Ascending aorta (tissue), 2 donors: ENCODE measurements at regions not wholly inside any gene's neighbourhood (a gene's known extent, or its start where the extent isn't known, plus 50 kb on each side); places are given as distances from the start of the nearest gene placed in this dataset.

Experiments used
- DNase-seq, 2 donors: peaks; one replicate each; pipeline ENCODE4 v3.0.0-alpha.2; 2019; ENCODE audit warnings: low spot score in 2 of 2
- H3K27ac ChIP-seq, 2 donors: fragments of 200-600 bp; sonication (generic); one replicate each; pipeline ENCODE4 v1.5.1; 2016 to 2017; ENCODE audit warnings: mild to moderate bottlenecking in 1 of 2
- H3K27me3 ChIP-seq: fragments of 200-600 bp; sonication (generic); one replicate; pipeline ENCODE4 v1.5.1; 2017
- H3K36me3 ChIP-seq, 2 donors: fragments of 200-600 bp; sonication (generic); one replicate each; pipeline ENCODE4 v1.5.1; 2016
- H3K4me1 ChIP-seq, 2 donors: fragments of 200-600 bp; sonication (generic); one replicate each; pipeline ENCODE4 v1.5.1; 2016 to 2017; ENCODE audit warnings: mild to moderate bottlenecking in 1 of 2
- H3K4me3 ChIP-seq, 2 donors: fragments of 200-600 bp; sonication (generic); one replicate each; pipeline ENCODE4 v1.5.1; 2016 to 2017; ENCODE audit warnings: mild to moderate bottlenecking in 1 of 2
- H3K9me3 ChIP-seq, 2 donors: fragments of 200-600 bp; sonication (generic); one replicate each; pipeline ENCODE4 v1.5.1; 2016
- CTCF ChIP-seq, 3 experiments: fragments of 200-600 bp in 2 of 3; fragments of 450-650 bp in 1 of 3; sonication (generic) in 2 of 3; IDR thresholded peaks; one replicate each; pipeline ENCODE4 v1.5.1; 2016 to 2019; ENCODE audit warnings: antibody characterized with exemption in 3 of 3, mild to moderate bottlenecking in 1 of 3, moderate library complexity in 1 of 3
- intact Hi-C: fragments of 100-400 bp; cut with DNase I; formaldehyde crosslinking; loops from one replicate; pipeline ENCODE4 v1.15.1; 2023

- Histone ChIP-seq H3K4me1 (peaks cover 0 to 9% of the 10 kb centered on the region in 2 donors), H3K4me3 (peak overlapping the region; percentile 36 to 51), H3K27ac (peak overlapping the region; percentile 55 to 67), H3K36me3 (no peaks in the 10 kb centered on the region), H3K27me3 (no peaks in the 10 kb centered on the region), H3K9me3 (no peaks in the 10 kb centered on the region)
- TF ChIP-seq CTCF (IDR thresholded peaks at IDR 0.05), result no peak
- intact Hi-C loops, result no loop called here
- no peak for DNase-seq
Measured at GRCh38 chr1:82503822-82504221, 703.1 kb downstream of the ADGRL2 start.

GRCh38 chr1:82499022-82499421 lies 698.3 kb downstream of the ADGRL2 start:
- intact Hi-C loops, result no loop called here
- H3K27me3 ChIP-seq, result no peaks in the 10 kb centered on the region

GRCh38 chr1:82494117-82494516 lies 693.4 kb downstream of the ADGRL2 start:
- intact Hi-C loops, result no loop called here
- H3K9me3 ChIP-seq, result peaks cover 4 to 16% of the 10 kb centered on the region in 2 donors
- no peak for DNase-seq
- no peak overlapping the region for H3K4me3 ChIP-seq
- no peak overlapping the region for H3K27ac ChIP-seq
- no peaks in the 10 kb centered on the region for H3K36me3 ChIP-seq
- H3K27me3 ChIP-seq, result no peaks in the 10 kb centered on the region
- no peak for TF ChIP-seq CTCF (IDR thresholded peaks at IDR 0.05)
- H3K4me1 ChIP-seq, result no peaks in the 10 kb centered on the region

More at GRCh38 chr1:82499022-82499421, 698.3 kb downstream of the ADGRL2 start:
- no peak for DNase-seq
- H3K36me3 ChIP-seq, result no peaks in the 10 kb centered on the region
- H3K4me1 ChIP-seq, result peaks cover 0 to under 1% of the 10 kb centered on the region in 2 donors
- H3K4me3 ChIP-seq, result no peak overlapping the region
- no peak overlapping the region for H3K27ac ChIP-seq
- TF ChIP-seq CTCF (IDR thresholded peaks at IDR 0.05), result no peak
- H3K9me3 ChIP-seq, result peaks cover 4 to 16% of the 10 kb centered on the region in 2 donors

- no peak for DNase-seq
- intact Hi-C loops, result no loop called here
- no peaks in the 10 kb centered on the region for H3K27me3 ChIP-seq
- peaks cover 4 to 15% of the 10 kb centered on the region in 2 donors for H3K9me3 ChIP-seq
- H3K27ac ChIP-seq, result no peak overlapping the region
- no peak for TF ChIP-seq CTCF (IDR thresholded peaks at IDR 0.05)
- H3K4me1 ChIP-seq, result no peaks in the 10 kb centered on the region
- H3K36me3 ChIP-seq, result no peaks in the 10 kb centered on the region
- H3K4me3 ChIP-seq, result no peak overlapping the region
Measured at GRCh38 chr1:82492159-82492558, 691.4 kb downstream of the ADGRL2 start.

- Histone ChIP-seq H3K9me3 (peaks cover 4 to 11% of the 10 kb centered on the region in 2 donors), H3K36me3 (no peaks in the 10 kb centered on the region), H3K4me3 (no peak overlapping the region), H3K27ac (peak overlapping the region in 1 of 2 donors; percentile 22), H3K27me3 (no peaks in the 10 kb centered on the region), H3K4me1 (no peaks in the 10 kb centered on the region)
- TF ChIP-seq CTCF (IDR thresholded peaks at IDR 0.05), result no peak
- intact Hi-C loops, result no loop called here
- DNase-seq, result no peak
Measured at GRCh38 chr1:82491301-82492048, 690.7 kb downstream of the ADGRL2 start.
